ENCODE measurements at regions not wholly inside any gene's neighbourhood (a gene's known extent, or its start where the extent isn't known, plus 50 kb on each side); places are given as distances from the start of the nearest gene placed in this dataset.

GRCh38 chr16:51852892-51853291 is 694.1 kb downstream of the TOX3 start (continued):
- no peak for TF ChIP-seq POU6F1 (CRISPR knock-in tag; IDR thresholded peaks at IDR 0.05; ENCODE audit: borderline replicate concordance, low read depth)

DNA sequence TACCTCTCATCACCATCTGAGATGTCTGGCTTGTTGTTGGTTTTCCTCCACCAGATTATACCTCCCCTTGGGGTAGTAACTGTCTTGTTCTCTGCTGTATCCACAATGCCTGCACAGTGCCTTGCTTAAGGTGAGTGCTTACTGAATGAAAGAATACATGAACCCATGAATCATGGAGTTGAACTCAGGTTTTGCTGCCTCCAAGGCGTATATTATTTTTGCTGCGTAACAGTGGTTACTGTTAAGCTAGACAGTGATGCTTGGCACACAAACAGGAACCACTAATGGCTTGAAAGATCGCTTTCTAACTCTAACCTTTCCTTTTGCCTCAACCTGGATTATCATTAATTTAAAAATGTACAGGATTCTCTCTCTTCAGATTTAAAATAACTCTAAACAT is 695.8 kb downstream of the TOX3 start:
- TF ChIP-seq ZFP30 (CRISPR knock-in tag; IDR thresholded peaks at IDR 0.05) = no peak
- no peak for TF ChIP-seq OSR1 (CRISPR knock-in tag; IDR thresholded peaks at IDR 0.05)
- no peak for TF ChIP-seq ARNTL (CRISPR knock-in tag; IDR thresholded peaks at IDR 0.05; ENCODE audit: borderline replicate concordance, low read depth)
- TF ChIP-seq PPARA (CRISPR knock-in tag; IDR thresholded peaks at IDR 0.05; ENCODE audit: borderline replicate concordance) = no peak
- TF ChIP-seq ZNF565 (CRISPR knock-in tag; conservative IDR thresholded peaks at IDR 0.05; ENCODE audit: low read depth) = no peak
- TF ChIP-seq ISL1 (CRISPR knock-in tag; IDR thresholded peaks at IDR 0.05) = no peak
- no peak for TF ChIP-seq SNAI2 (CRISPR knock-in tag; IDR thresholded peaks at IDR 0.05)
- TF ChIP-seq ZFP3 (CRISPR knock-in tag; IDR thresholded peaks at IDR 0.05) = no peak
- TF ChIP-seq ESRRG (CRISPR knock-in tag; IDR thresholded peaks at IDR 0.05) = no peak
- no peak for TF ChIP-seq ZC3H10 (CRISPR knock-in tag; IDR thresholded peaks at IDR 0.05)
- TF ChIP-seq CREB5 (CRISPR knock-in tag; IDR thresholded peaks at IDR 0.05; ENCODE audit: low read depth) = no peak
- no peak for TF ChIP-seq ZNF8 (CRISPR knock-in tag; IDR thresholded peaks at IDR 0.05)
- ATAC-seq = no peak

GRCh38 chr16:51849715-51850114 is 697.2 kb downstream of the TOX3 start:
- TF ChIP-seq, protein P1, sequence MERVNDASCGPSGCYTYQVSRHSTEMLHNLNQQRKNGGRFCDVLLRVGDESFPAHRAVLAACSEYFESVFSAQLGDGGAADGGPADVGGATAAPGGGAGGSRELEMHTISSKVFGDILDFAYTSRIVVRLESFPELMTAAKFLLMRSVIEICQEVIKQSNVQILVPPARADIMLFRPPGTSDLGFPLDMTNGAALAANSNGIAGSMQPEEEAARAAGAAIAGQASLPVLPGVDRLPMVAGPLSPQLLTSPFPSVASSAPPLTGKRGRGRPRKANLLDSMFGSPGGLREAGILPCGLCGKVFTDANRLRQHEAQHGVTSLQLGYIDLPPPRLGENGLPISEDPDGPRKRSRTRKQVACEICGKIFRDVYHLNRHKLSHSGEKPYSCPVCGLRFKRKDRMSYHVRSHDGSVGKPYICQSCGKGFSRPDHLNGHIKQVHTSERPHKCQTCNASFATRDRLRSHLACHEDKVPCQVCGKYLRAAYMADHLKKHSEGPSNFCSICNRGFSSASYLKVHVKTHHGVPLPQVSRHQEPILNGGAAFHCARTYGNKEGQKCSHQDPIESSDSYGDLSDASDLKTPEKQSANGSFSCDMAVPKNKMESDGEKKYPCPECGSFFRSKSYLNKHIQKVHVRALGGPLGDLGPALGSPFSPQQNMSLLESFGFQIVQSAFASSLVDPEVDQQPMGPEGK (CRISPR knock-in tag; IDR thresholded peaks at IDR 0.05; ENCODE audit: borderline replicate concordance) = no peak
- no peak for TF ChIP-seq GLIS3 (CRISPR knock-in tag; IDR thresholded peaks at IDR 0.05)
- no peak for TF ChIP-seq SNAI2 (CRISPR knock-in tag; IDR thresholded peaks at IDR 0.05)
- TF ChIP-seq ZC3H10 (CRISPR knock-in tag; IDR thresholded peaks at IDR 0.05) = no peak
- ATAC-seq = no peak

DNA sequence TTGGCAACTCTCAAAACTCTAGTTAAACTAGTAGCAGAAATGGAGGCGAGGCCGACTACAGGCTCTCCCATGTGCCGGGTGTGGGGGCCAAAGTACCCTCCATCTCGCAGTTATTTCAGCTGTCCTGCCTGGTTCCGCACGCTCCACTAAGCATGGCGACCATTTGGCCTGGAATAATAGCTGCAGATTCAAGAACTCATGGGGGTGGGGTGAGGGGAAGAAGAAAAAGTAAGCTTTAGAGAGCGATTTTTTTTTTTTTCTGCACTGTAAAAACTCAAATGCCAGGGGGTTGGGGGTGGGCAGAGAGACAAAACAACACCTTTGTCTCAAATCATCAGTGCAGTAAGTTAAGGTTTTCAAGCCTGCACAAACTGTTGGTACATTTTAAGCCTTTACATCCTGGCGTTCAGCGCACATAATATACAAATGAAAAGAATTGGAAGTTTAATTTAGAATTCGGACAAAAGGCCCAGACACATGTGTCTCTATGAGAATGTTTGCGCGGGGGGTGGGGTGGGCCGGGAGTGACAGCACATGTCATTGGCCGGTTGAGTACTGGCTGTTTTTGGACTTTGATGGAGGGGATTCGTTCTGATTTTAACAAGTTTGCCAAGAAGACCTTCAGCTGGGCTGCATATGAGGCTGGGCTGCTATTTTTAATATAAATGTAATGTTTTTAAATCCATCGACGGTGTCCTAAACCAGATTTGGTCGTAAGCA is 694.7 kb upstream of the SALL1 start:
- no peak for ATAC-seq
- TF ChIP-seq BACH2 (CRISPR knock-in tag; IDR thresholded peaks at IDR 0.05; ENCODE audit: borderline replicate concordance) (no peak), SNAI2 (CRISPR knock-in tag; IDR thresholded peaks at IDR 0.05) (no peak), ZFP3 (CRISPR knock-in tag; IDR thresholded peaks at IDR 0.05) (no peak), RARB (CRISPR knock-in tag; IDR thresholded peaks at IDR 0.05) (no peak), CREB5 (CRISPR knock-in tag; IDR thresholded peaks at IDR 0.05; ENCODE audit: low read depth) (no peak), GLIS3 (CRISPR knock-in tag; IDR thresholded peaks at IDR 0.05) (no peak), ZNF70 (CRISPR knock-in tag; IDR thresholded peaks at IDR 0.05) (no peak), CSDC2 (CRISPR knock-in tag; IDR thresholded peaks at IDR 0.05) (no peak), ZFP30 (CRISPR knock-in tag; IDR thresholded peaks at IDR 0.05) (no peak), POU6F1 (CRISPR knock-in tag; IDR thresholded peaks at IDR 0.05; ENCODE audit: borderline replicate concordance, low read depth) (no peak), ESRRG (CRISPR knock-in tag; IDR thresholded peaks at IDR 0.05) (no peak), ZNF565 (CRISPR knock-in tag; conservative IDR thresholded peaks at IDR 0.05; ENCODE audit: low read depth) (no peak)
- TF ChIP-seq, protein P2, sequence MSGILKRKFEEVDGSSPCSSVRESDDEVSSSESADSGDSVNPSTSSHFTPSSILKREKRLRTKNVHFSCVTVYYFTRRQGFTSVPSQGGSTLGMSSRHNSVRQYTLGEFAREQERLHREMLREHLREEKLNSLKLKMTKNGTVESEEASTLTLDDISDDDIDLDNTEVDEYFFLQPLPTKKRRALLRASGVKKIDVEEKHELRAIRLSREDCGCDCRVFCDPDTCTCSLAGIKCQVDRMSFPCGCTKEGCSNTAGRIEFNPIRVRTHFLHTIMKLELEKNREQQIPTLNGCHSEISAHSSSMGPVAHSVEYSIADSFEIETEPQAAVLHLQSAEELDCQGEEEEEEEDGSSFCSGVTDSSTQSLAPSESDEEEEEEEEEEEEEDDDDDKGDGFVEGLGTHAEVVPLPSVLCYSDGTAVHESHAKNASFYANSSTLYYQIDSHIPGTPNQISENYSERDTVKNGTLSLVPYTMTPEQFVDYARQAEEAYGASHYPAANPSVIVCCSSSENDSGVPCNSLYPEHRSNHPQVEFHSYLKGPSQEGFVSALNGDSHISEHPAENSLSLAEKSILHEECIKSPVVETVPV (CRISPR knock-in tag; IDR thresholded peaks at IDR 0.05) = no peak
